Endothelial cell of umbilical vein (primary cell): ENCODE measurements at regions not wholly inside any gene's neighbourhood (a gene's known extent, or its start where the extent isn't known, plus 50 kb on each side); places are given as distances from the start of the nearest gene placed in this dataset.

Experiments used
- CTCF ChIP-seq, 2 donors: IDR thresholded peaks; 1 replicate in 1 of 2; 2 replicates in 1 of 2; pipeline ENCODE4 v1.5.1; 2011; ENCODE audit warnings: low read length in 2 of 2, mild to moderate bottlenecking in 2 of 2, moderate library complexity in 2 of 2, control low read depth in 1 of 2, inconsistent platforms in 1 of 2, low read depth in 1 of 2; ENCODE audit not compliant: insufficient read depth in 1 of 2; ENCODE audit errors: extremely low read depth in 1 of 2
- MYC ChIP-seq: IDR thresholded peaks from one replicate; pipeline ENCODE4 v1.6.1; 2011; ENCODE audit warnings: mild to moderate bottlenecking, low read depth, low read length

- TF ChIP-seq CTCF (IDR thresholded peaks at IDR 0.05; ENCODE audit: extremely low read depth in 1 of 2, insufficient read depth in 1 of 2, low read depth in 1 of 2, low read length in 2 of 2) (peak; percentile 68 to 79), MYC (no peak)
Measured at GRCh38 chr4:81913427-81913879, 441.7 kb upstream of the RASGEF1B start.
